SU-DHL-6 (cell line): ENCODE measurements at regions not wholly inside any gene's neighbourhood (a gene's known extent, or its start where the extent isn't known, plus 50 kb on each side); places are given as distances from the start of the nearest gene placed in this dataset.

Experiments used
- CTCF ChIP-seq: fragments of 200-600 bp; sonication (generic); IDR thresholded peaks from one replicate; pipeline ENCODE4 v1.5.1; 2017; ENCODE audit warnings: antibody characterized with exemption, mild to moderate bottlenecking, low read length, moderate library complexity; ENCODE audit not compliant: insufficient read depth, poor library complexity, severe bottlenecking
- EZH2phosphoT487 ChIP-seq: fragments of 200-600 bp; sonication (generic), shearing (Covaris generic); conservative IDR thresholded peaks from 2 replicates; pipeline ENCODE4 v1.6.1; 2018; ENCODE audit warnings: mild to moderate bottlenecking, antibody characterized with exemption, low read length, moderate library complexity, mixed read lengths

GRCh38 chr7:23955145-23955544 lies 245.1 kb downstream of the STK31 start:
- TF ChIP-seq CTCF = no peak
- TF ChIP-seq EZH2phosphoT487 = no peak
